NCI-H1092 treated with DMSO at 0.1 percent for 48 hours (cell line): ENCODE measurements at regions not wholly inside any gene's neighbourhood (a gene's known extent, or its start where the extent isn't known, plus 50 kb on each side); places are given as distances from the start of the nearest gene placed in this dataset.
A peak's percentile ranks its signal among the peaks of the same experiment; 100 is the strongest.

Experiments used
- DNase-seq: peaks from one replicate; lab custom pipeline; 2025; lab: John Stamatoyannopoulos, UW

- no peak for DNase-seq
Observed at GRCh38 chr10:101299211-101299610, 54.8 kb upstream of the BTRC start.

GRCh38 chr10:101301111-101301731, 52.7 kb upstream of the BTRC start:
- peak; percentile 36 for DNase-seq

GRCh38 chr10:101303087-101303703, 50.8 kb upstream of the BTRC start:
- no peak for DNase-seq
